Fibroblast of villous mesenchyme (primary cell): ENCODE measurements at regions not wholly inside any gene's neighbourhood (a gene's known extent, or its start where the extent isn't known, plus 50 kb on each side); places are given as distances from the start of the nearest gene placed in this dataset.
"Not testable (repeated sequence)": the region's sequence is repeated elsewhere in the genome, so short reads cannot be mapped to it uniquely, and the experiment has no call there.

Experiments used
- DNase-seq: peaks from one replicate; pipeline ENCODE4 v3.0.0-alpha.2; 2010; ENCODE audit warnings: low read depth
- H3K4me3 ChIP-seq: 2 replicates; pipeline ENCODE4 v1.5.1; 2011; ENCODE audit warnings: low read depth, mild to moderate bottlenecking, low read length
- TF ChIP-seq, protein P1 (sequence below): IDR thresholded peaks from 2 replicates; pipeline ENCODE4 v1.5.1; 2012; ENCODE audit warnings: low read depth, mild to moderate bottlenecking, low read length; ENCODE audit not compliant: insufficient read depth

DNA sequence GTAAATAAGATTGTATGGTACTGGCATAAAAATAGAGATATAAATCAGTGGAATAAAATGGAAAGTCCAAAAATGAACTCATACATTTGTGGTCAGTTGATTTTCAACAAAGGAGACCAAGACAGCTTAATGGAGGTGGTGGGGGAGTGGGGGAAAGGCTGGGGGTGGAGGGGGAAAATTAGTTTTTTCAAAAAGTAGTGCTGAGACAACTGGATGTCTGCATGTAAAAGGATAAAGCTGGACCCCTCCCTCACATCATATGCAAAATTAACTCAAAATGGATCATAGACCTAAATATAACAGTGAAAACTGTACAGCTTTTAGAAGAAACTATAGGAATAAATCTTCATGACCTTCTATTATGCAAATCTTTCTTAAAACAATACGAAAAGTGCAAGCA is 107.0 kb downstream of the HMHB1 start:
- TF ChIP-seq, protein P1, sequence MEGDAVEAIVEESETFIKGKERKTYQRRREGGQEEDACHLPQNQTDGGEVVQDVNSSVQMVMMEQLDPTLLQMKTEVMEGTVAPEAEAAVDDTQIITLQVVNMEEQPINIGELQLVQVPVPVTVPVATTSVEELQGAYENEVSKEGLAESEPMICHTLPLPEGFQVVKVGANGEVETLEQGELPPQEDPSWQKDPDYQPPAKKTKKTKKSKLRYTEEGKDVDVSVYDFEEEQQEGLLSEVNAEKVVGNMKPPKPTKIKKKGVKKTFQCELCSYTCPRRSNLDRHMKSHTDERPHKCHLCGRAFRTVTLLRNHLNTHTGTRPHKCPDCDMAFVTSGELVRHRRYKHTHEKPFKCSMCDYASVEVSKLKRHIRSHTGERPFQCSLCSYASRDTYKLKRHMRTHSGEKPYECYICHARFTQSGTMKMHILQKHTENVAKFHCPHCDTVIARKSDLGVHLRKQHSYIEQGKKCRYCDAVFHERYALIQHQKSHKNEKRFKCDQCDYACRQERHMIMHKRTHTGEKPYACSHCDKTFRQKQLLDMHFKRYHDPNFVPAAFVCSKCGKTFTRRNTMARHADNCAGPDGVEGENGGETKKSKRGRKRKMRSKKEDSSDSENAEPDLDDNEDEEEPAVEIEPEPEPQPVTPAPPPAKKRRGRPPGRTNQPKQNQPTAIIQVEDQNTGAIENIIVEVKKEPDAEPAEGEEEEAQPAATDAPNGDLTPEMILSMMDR, result no peak
- H3K4me3 ChIP-seq, result no peak overlapping the region
- no peak for DNase-seq

DNA sequence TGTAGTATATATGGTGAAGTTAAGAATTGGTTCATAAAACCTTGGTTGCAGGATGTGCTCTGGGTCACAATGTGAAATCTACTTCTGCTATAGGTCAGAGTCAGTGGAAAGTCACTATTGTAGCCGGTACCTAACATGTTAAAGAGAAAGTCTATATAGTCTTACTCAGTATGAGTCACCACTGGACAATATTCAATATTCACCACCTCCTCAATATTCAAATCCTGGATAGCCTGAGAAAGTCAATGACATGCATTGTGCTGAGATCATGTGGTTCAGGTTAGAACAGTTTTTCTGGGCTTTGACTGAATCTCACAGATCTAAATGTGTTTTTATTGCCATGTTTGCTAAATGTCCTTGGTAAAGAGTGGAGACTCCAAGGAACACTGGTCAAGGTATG is 108.8 kb downstream of the HMHB1 start:
- no peak for DNase-seq
- no peak overlapping the region for H3K4me3 ChIP-seq
- TF ChIP-seq, protein P1, result no peak

DNA sequence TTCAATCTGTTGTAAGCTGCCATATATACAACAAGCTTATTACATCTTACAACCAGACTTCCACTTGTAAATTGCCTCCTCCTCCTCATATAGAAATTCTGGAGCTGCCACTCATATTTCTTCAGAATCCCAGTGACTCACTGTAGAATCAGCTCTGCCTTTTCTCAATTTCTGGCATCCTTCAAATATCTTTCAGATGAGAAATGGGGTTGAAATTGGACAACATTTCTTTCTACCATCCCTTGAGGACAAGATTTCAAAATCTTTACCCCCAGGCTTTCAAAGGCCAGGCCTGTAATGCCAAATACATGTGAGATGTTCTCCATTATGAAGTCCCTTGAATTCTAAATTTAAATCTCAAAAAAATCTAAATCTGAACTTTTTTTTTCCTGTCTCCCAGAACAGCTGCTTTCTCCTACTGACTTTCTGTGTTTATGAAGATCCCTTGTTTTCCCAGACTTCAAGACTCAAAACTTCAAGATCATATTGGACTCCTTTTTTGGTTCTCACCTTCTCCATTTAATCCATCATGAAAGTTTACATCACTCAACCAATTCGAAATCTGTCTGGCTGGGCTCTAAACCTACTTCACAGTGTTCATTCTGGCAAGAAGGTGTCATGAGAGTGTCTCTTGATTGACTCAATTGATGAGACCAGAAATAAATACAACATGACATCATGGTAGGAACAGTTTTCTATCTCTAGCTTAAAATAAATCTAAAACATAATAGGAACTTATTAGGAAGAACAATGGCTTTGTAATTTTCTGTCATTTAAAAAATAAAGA is 109.8 kb downstream of the HMHB1 start:
- TF ChIP-seq, protein P1, result no peak
- DNase-seq, result peak; percentile 75
- H3K4me3 ChIP-seq, result no peak overlapping the region

DNA sequence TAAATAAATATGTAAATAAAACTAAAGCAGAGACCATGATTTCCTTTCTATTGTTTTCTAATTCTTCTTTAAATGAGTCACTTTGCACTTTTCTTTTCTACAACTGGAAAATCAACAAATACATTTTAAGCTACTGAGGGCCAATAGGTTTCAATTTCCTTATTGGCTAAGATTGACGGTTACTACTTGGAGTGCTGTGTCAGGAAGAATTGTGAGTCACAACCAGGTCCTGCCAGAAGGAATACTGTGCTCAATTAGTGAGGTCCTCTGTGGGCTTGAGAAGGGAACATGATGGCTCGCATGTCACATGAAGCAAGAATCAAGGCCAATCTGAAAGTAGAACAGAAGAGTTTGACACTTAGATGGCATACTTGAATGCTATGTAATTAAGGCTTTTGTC is 110.8 kb downstream of the HMHB1 start:
- peak; percentile 47 for DNase-seq
- TF ChIP-seq, protein P1, result no peak
- no peak overlapping the region for H3K4me3 ChIP-seq

DNA sequence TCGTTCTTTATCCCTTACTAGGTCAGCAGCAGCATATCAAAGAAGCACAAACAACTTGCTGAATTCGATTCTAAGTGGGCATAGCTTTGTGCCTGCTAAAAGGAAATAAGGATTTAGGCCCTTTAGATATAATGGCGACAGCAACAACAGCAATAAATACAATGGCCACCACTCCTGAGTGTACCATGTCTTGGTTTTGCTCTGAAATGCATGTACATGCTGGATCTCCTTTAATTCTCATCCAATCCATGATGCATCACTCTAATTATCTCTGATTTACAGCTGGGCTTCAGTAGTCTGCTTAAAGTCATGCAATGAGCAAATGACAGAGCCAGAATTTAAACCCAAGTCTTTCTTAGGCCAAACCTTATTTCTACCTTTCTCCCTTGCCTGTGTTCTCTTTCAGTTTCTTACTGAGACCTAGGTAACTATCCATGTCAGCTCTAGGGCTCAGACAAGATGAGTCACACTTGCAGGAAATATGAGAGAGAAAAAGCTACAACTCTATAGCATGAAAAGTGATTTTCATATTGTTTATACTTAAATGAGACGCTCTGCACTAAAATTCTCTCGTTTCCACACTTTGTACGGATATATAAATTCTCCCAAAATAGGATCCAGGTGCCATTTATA is 111.8 kb downstream of the HMHB1 start:
- peak; percentile 37 for DNase-seq
- TF ChIP-seq, protein P1, result no peak
- H3K4me3 ChIP-seq, result no peak overlapping the region

DNA sequence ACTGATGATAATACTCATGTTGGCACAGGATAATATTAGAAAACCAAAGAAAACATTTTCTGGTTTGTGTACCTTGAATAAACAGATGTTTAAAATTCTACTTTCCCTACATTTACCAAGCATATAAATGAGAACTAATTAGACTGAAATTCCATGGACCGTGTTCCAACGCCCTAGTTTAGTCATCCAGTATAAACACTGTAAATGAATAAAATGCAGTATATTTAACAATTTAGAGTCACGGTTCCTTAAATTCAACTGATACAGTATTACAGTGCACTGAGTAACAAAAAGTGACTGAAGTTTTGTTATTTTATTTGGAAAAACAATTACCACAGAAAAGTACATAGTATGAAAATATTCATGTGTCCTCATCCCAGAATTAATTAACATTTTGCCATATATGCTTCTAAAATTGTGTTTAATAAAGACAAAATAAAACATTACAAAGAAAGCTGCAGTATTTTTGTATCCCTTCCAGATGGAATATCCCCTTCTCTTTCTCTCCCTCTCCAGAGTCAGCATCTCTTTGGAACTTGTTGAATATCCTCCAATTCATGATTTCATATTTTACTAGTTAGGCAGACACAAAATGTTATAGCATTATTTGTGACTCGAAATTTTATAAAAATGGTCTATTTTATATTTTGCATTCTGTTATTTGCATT is 112.5 kb downstream of the HMHB1 start:
- H3K4me3 ChIP-seq, result no peak overlapping the region
- DNase-seq, result no peak
- TF ChIP-seq, protein P1, result no peak

DNA sequence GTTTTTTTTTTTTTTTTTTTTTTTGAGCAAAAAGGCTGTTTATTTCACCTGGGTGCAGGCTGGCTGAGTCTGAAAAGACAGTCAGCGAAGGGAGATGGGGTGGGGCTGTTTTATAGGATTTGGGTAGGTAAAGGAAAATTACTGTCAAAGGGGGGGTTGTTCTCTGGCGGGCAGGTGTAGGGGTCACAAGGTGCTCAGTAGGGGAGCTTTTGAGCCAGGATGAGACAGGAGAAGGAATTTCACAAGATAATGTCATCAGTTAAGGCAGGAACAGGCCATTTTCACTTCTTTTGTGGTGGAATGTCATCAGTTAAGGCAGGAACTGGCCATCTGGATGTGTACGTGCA is 113.0 kb downstream of the HMHB1 start:
- not testable (repeated sequence) for DNase-seq, H3K4me3 ChIP-seq
